Body of pancreas (tissue), 4 donors: ENCODE measurements at regions not wholly inside any gene's neighbourhood (a gene's known extent, or its start where the extent isn't known, plus 50 kb on each side); places are given as distances from the start of the nearest gene placed in this dataset.
"Not testable (repeated sequence)": the region's sequence is repeated elsewhere in the genome, so short reads cannot be mapped to it uniquely, and the experiment has no call there.

Experiments used
- ATAC-seq: fragments of 150-250 bp; one replicate; pipeline ENCODE4 v1.9.1; 2016
- DNase-seq, 4 donors: peaks; one replicate each; pipeline ENCODE4 v3.0.0-alpha.2; 2019
- H3K27ac ChIP-seq, 4 donors: fragments of 200-600 bp; sonication (generic); 1 replicate in 3 of 4; 2 replicates in 1 of 4; pipeline versions ENCODE4 v1.5.1 to v1.6.1; 2016 to 2019; ENCODE audit warnings: mild to moderate bottlenecking in 1 of 4, mixed read lengths in 1 of 4, moderate library complexity in 1 of 4
- H3K27me3 ChIP-seq, 2 donors: fragments of 200-600 bp; sonication (generic); one replicate each; pipeline ENCODE4 v1.6.0; 2016; ENCODE audit warnings: mild to moderate bottlenecking in 1 of 2
- H3K36me3 ChIP-seq, 2 donors: fragments of 200-600 bp; sonication (generic); replicated peaks in 1 of 2; 2 replicates each; pipeline ENCODE4 v1.5.1; 2016; ENCODE audit warnings: low read depth in 2 of 2; ENCODE audit not compliant: insufficient read depth in 1 of 2
- H3K4me1 ChIP-seq: fragments of 200-600 bp; sonication (generic); one replicate; pipeline ENCODE4 v1.6.0; 2016
- H3K4me3 ChIP-seq, 2 donors: fragments of 200-600 bp; sonication (generic); 1 replicate in 1 of 2; 2 replicates in 1 of 2; pipeline ENCODE4 v1.5.1; 2016 to 2019
- H3K9me3 ChIP-seq, 3 donors: fragments of 200-600 bp; sonication (generic); 1 replicate in 2 of 3; 2 replicates in 1 of 3; pipeline ENCODE4 v1.5.1; 2016
- CTCF ChIP-seq, 7 experiments: fragments of 450-650 bp in 4 of 7; fragments of 200-600 bp in 3 of 7; sonication (generic) in 3 of 7; IDR thresholded peaks; one replicate each; pipeline ENCODE4 v1.5.1; 2016 to 2019; ENCODE audit warnings: antibody characterized with exemption in 7 of 7
- POLR2A ChIP-seq, 3 donors: fragments of 450-650 bp; IDR thresholded peaks; one replicate each; pipeline ENCODE4 v1.6.1; 2016; ENCODE audit warnings: antibody characterized with exemption in 3 of 3, mild to moderate bottlenecking in 2 of 3
- WGBS, 2 donors: methylation state at CpG; one replicate each; pipeline ENCODE4 v1.1.5; 2017; 5-methylcytosine and 5-hydroxymethylcytosine counted together
- intact Hi-C: fragments of 100-400 bp; cut with DNase I; formaldehyde crosslinking; loops from one replicate; pipeline ENCODE4 v1.15.1; 2023

- no peak for DNase-seq
- Histone ChIP-seq H3K9me3 (no peaks in the 10 kb centered on the region), H3K4me1 (no peaks in the 10 kb centered on the region), H3K27me3 (no peaks in the 10 kb centered on the region), H3K27ac (no peak overlapping the region), H3K4me3 (no peak overlapping the region), H3K36me3 (no peaks in the 10 kb centered on the region)
- TF ChIP-seq CTCF (IDR thresholded peaks at IDR 0.05) (no peak), POLR2A (IDR thresholded peaks at IDR 0.05) (no peak)
- intact Hi-C loops: no loop called here
- 62 to 66% methylated on average over 5 of the region's 5 CpGs for WGBS, 2 donors
- no peak for ATAC-seq
Observed at GRCh38 chr5:92206681-92207080, 823.6 kb upstream of the ARRDC3 start.

- H3K9me3 ChIP-seq, H3K4me3 ChIP-seq, H3K4me1 ChIP-seq, DNase-seq, H3K27ac ChIP-seq, H3K36me3 ChIP-seq, H3K27me3 ChIP-seq, intact Hi-C loops, ATAC-seq: not testable (repeated sequence)
- 79 to 83% methylated on average over 17 to 26 of the region's 27 CpGs for WGBS, 2 donors
Observed at GRCh38 chr5:92199035-92199434, 815.9 kb upstream of the ARRDC3 start.

GRCh38 chr5:92181656-92182055 is 798.5 kb upstream of the ARRDC3 start:
- Histone ChIP-seq H3K9me3 (no peaks in the 10 kb centered on the region), H3K27ac (no peak overlapping the region), H3K4me1 (no peaks in the 10 kb centered on the region), H3K4me3 (no peak overlapping the region), H3K36me3 (no peaks in the 10 kb centered on the region), H3K27me3 (no peaks in the 10 kb centered on the region)
- DNase-seq: no peak
- ATAC-seq: no peak
- intact Hi-C loops: no loop called here
- 40 to 44% methylated on average over 1 of the region's 1 CpG for WGBS, 2 donors
- TF ChIP-seq CTCF (IDR thresholded peaks at IDR 0.05): no peak
- no peak for TF ChIP-seq POLR2A (IDR thresholded peaks at IDR 0.05)

- Histone ChIP-seq H3K9me3 (no peaks in the 10 kb centered on the region), H3K4me1 (no peaks in the 10 kb centered on the region), H3K27me3 (no peaks in the 10 kb centered on the region), H3K4me3 (no peak overlapping the region), H3K36me3 (no peaks in the 10 kb centered on the region), H3K27ac (no peak overlapping the region)
- ATAC-seq: no peak
- TF ChIP-seq POLR2A (IDR thresholded peaks at IDR 0.05): no peak
- no peak for TF ChIP-seq CTCF (IDR thresholded peaks at IDR 0.05)
- DNase-seq: no peak
- intact Hi-C loops: no loop called here
Observed at GRCh38 chr5:92180391-92180790, 797.3 kb upstream of the ARRDC3 start.

GRCh38 chr5:92179651-92180050 is 796.5 kb upstream of the ARRDC3 start:
- intact Hi-C loops: no loop called here
- ATAC-seq: no peak
- 28 to 34% methylated on average over 1 of the region's 1 CpG for WGBS, 2 donors

More at GRCh38 chr5:92179651-92180050, 796.5 kb upstream of the ARRDC3 start:
- no peaks in the 10 kb centered on the region for H3K9me3 ChIP-seq
- TF ChIP-seq CTCF (IDR thresholded peaks at IDR 0.05) (no peak), POLR2A (IDR thresholded peaks at IDR 0.05) (no peak)
- H3K4me3 ChIP-seq: no peak overlapping the region
- H3K4me1 ChIP-seq: no peaks in the 10 kb centered on the region
- H3K36me3 ChIP-seq: no peaks in the 10 kb centered on the region
- DNase-seq: no peak
- H3K27ac ChIP-seq: no peak overlapping the region
- H3K27me3 ChIP-seq: no peaks in the 10 kb centered on the region
